GM18499 (cell line): ENCODE measurements at regions not wholly inside any gene's neighbourhood (a gene's known extent, or its start where the extent isn't known, plus 50 kb on each side); places are given as distances from the start of the nearest gene placed in this dataset.

Experiments used
- ATAC-seq: cut with Tn5 transposase; IDR thresholded peaks from one replicate; pipeline ENCODE4 v1.9.1; 2021; ENCODE audit warnings: moderate number of reproducible peaks; ENCODE audit not compliant: insufficient read depth, unreplicated experiment

- no peak for ATAC-seq
Observed at GRCh38 chr4:34178476-34178875, 2065.8 kb downstream of the ARAP2 start.

- ATAC-seq, result no peak
Observed at GRCh38 chr4:34181311-34181841, 2062.9 kb downstream of the ARAP2 start.

- no peak for ATAC-seq
Observed at GRCh38 chr4:34181891-34182290, 2062.4 kb downstream of the ARAP2 start.

- no peak for ATAC-seq
Observed at GRCh38 chr4:34182306-34182705, 2062.0 kb downstream of the ARAP2 start.

GRCh38 chr4:34183926-34184325, 2060.4 kb downstream of the ARAP2 start:
- no peak for ATAC-seq

GRCh38 chr4:34187056-34187455, 2057.3 kb downstream of the ARAP2 start:
- no peak for ATAC-seq

GRCh38 chr4:34191443-34191842, 2052.9 kb downstream of the ARAP2 start:
- ATAC-seq, result no peak

GRCh38 chr4:34193451-34194154, 2050.7 kb downstream of the ARAP2 start:
- no peak for ATAC-seq

- ATAC-seq, result no peak
Observed at GRCh38 chr4:34194585-34194984, 2049.7 kb downstream of the ARAP2 start.

- no peak for ATAC-seq
Observed at GRCh38 chr4:34196375-34196774, 2047.9 kb downstream of the ARAP2 start.

GRCh38 chr4:34198966-34199365, 2045.3 kb downstream of the ARAP2 start:
- no peak for ATAC-seq

GRCh38 chr4:34200535-34200934, 2043.8 kb downstream of the ARAP2 start:
- ATAC-seq, result no peak

- ATAC-seq, result no peak
Observed at GRCh38 chr4:34202154-34202553, 2042.2 kb downstream of the ARAP2 start.

- no peak for ATAC-seq
Observed at GRCh38 chr4:34220601-34221000, 2023.7 kb downstream of the ARAP2 start.

GRCh38 chr4:34221986-34222385, 2022.3 kb downstream of the ARAP2 start:
- ATAC-seq, result no peak

GRCh38 chr4:34236118-34236517, 2008.2 kb downstream of the ARAP2 start:
- ATAC-seq, result no peak

- ATAC-seq, result no peak
Observed at GRCh38 chr4:34245276-34245675, 1999.0 kb downstream of the ARAP2 start.

- ATAC-seq, result no peak
Observed at GRCh38 chr4:34250562-34250961, 1993.8 kb downstream of the ARAP2 start.

- no peak for ATAC-seq
Observed at GRCh38 chr4:34253239-34253638, 1991.1 kb downstream of the ARAP2 start.

GRCh38 chr4:34258176-34258575, 1986.1 kb downstream of the ARAP2 start:
- ATAC-seq, result no peak

GRCh38 chr4:34261799-34262314, 1982.5 kb downstream of the ARAP2 start:
- no peak for ATAC-seq

GRCh38 chr4:34269613-34270012, 1974.7 kb downstream of the ARAP2 start:
- ATAC-seq, result no peak
